ENCODE measurements at regions not wholly inside any gene's neighbourhood (a gene's known extent, or its start where the extent isn't known, plus 50 kb on each side); places are given as distances from the start of the nearest gene placed in this dataset.

DNA sequence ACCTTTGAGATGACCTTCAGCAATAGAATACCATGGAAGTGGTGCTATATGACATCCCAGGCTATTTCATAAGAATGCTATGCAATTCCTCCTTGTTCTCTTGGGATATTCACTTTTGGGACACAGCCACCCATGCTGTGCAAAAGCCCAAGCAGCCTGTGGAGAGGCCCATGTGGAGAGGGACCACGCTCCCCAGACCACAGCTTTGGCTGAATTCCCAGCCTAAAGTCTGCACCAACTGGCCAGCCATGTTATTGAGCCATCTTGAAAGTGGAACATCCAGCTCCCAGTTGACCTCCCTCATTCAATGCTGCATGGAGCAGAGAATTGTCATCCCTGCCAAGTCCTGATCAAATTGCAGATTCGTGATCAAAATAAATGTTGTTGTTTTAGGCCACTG lies 275.1 kb downstream of the SUDS3 start:
- no peak for DNase-seq (ENCODE audit: low spot score)

GRCh38 chr12:118655588-118655987 lies 279.2 kb downstream of the SUDS3 start:
- Histone ChIP-seq H3K9me3 (ENCODE audit: control insufficient read depth in 4 of 4, low read length in 3 of 4) (peaks cover 0 to 2% (median 0%) of the 10 kb centered on the region in 4 donors), H3K27ac (ENCODE audit: low read depth in 1 of 2, low read length in 2 of 2) (no peak overlapping the region), H3K4me3 (ENCODE audit: low read depth in 1 of 3, low read length in 3 of 3) (no peak overlapping the region), H3K36me3 (ENCODE audit: control insufficient read depth in 4 of 4, insufficient read depth in 3 of 4, low read depth in 1 of 4, low read length in 3 of 4) (no peaks in the 10 kb centered on the region), H3K9ac (ENCODE audit: low read depth in 1 of 2, low read length in 2 of 2) (no peak overlapping the region), H3K27me3 (ENCODE audit: control insufficient read depth in 4 of 4, insufficient read depth in 4 of 4, low read length in 3 of 4) (no peaks in the 10 kb centered on the region), H3K4me1 (ENCODE audit: control insufficient read depth in 4 of 4, insufficient read depth in 4 of 4, low read length in 3 of 4) (peaks cover 5 to 26% (median 17%) of the 10 kb centered on the region in 4 donors)
- WGBS = 28% methylated on average over 1 of the region's 1 CpG
- DNase-seq (ENCODE audit: low spot score) = no peak
- TF ChIP-seq SP1 (IDR thresholded peaks at IDR 0.05) = peak; percentile 62
- peak; percentile 71 to 86 for TF ChIP-seq RXRA (IDR thresholded peaks at IDR 0.05)
- TF ChIP-seq REST (IDR thresholded peaks at IDR 0.05) = peak; percentile 80
- peak; percentile 39 to 47 for TF ChIP-seq RAD21 (IDR thresholded peaks at IDR 0.05)
- TF ChIP-seq YY1 (IDR thresholded peaks at IDR 0.05) = peak; percentile 58
- TF ChIP-seq ZBTB33 (IDR thresholded peaks at IDR 0.05) = peak; percentile 65
- no peak for TF ChIP-seq FOXA1 (IDR thresholded peaks at IDR 0.05)
- peak in 1 of 2 donors; percentile 37 for TF ChIP-seq JUND (IDR thresholded peaks at IDR 0.05)
- TF ChIP-seq, protein P1, sequence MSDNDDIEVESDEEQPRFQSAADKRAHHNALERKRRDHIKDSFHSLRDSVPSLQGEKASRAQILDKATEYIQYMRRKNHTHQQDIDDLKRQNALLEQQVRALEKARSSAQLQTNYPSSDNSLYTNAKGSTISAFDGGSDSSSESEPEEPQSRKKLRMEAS (IDR thresholded peaks at IDR 0.05) = peak; percentile 58

More for the DNA sequence above, 275.1 kb downstream of the SUDS3 start:
- Histone ChIP-seq H3K4me1 (ENCODE audit: control insufficient read depth in 4 of 4, insufficient read depth in 4 of 4, low read length in 3 of 4) (peaks cover 5 to 26% (median 17%) of the 10 kb centered on the region in 4 donors), H3K4me3 (ENCODE audit: low read depth in 1 of 3, low read length in 3 of 3) (no peak overlapping the region), H3K36me3 (ENCODE audit: control insufficient read depth in 4 of 4, insufficient read depth in 3 of 4, low read depth in 1 of 4, low read length in 3 of 4) (no peaks in the 10 kb centered on the region), H3K9me3 (ENCODE audit: control insufficient read depth in 4 of 4, low read length in 3 of 4) (peaks cover 0 to 3% (median 0%) of the 10 kb centered on the region in 4 donors), H3K27me3 (ENCODE audit: control insufficient read depth in 4 of 4, insufficient read depth in 4 of 4, low read length in 3 of 4) (no peaks in the 10 kb centered on the region), H3K27ac (ENCODE audit: low read depth in 1 of 2, low read length in 2 of 2) (no peak overlapping the region), H3K9ac (ENCODE audit: low read depth in 1 of 2, low read length in 2 of 2) (no peak overlapping the region)
- WGBS = 46% methylated on average over 2 of the region's 2 CpGs
- TF ChIP-seq TAF1 (conservative IDR thresholded peaks at IDR 0.05) (no peak), NR2F2 (IDR thresholded peaks at IDR 0.05) (no peak), REST (IDR thresholded peaks at IDR 0.05) (no peak), HNF4A (conservative IDR thresholded peaks at IDR 0.05) (no peak), CTCF (IDR thresholded peaks at IDR 0.05; ENCODE audit: low read depth, low read length, missing input control) (no peak), JUND (IDR thresholded peaks at IDR 0.05) (no peak)
